HG02678 (cell line): ENCODE measurements at regions not wholly inside any gene's neighbourhood (a gene's known extent, or its start where the extent isn't known, plus 50 kb on each side); places are given as distances from the start of the nearest gene placed in this dataset.
A peak's percentile ranks its signal among the peaks of the same experiment; 100 is the strongest.

Source experiments
- ATAC-seq: cut with Tn5 transposase; IDR thresholded peaks from one replicate; pipeline ENCODE4 v1.9.1; 2021; ENCODE audit warnings: mild to moderate bottlenecking, moderate library complexity; ENCODE audit not compliant: unreplicated experiment

DNA sequence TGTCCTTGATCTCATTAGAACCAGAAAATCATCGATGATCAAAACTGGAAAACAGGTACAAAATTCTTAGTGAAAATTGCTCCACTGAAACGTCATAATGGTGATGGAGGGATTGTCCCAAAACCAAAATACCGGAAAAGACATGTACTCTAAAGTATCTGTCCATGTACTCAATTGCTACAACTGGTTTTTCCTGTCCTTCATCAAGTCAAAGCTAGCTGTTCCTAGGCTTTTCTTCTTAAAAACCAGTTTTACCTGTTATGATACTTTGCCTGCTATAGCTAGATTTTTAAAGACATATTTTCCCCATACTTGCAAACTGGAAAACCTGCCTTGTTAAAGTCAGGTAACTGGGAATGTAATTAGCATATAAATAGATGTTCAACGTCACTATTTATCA, 50.5 kb upstream of the LRRC1 start:
- no peak for ATAC-seq

DNA sequence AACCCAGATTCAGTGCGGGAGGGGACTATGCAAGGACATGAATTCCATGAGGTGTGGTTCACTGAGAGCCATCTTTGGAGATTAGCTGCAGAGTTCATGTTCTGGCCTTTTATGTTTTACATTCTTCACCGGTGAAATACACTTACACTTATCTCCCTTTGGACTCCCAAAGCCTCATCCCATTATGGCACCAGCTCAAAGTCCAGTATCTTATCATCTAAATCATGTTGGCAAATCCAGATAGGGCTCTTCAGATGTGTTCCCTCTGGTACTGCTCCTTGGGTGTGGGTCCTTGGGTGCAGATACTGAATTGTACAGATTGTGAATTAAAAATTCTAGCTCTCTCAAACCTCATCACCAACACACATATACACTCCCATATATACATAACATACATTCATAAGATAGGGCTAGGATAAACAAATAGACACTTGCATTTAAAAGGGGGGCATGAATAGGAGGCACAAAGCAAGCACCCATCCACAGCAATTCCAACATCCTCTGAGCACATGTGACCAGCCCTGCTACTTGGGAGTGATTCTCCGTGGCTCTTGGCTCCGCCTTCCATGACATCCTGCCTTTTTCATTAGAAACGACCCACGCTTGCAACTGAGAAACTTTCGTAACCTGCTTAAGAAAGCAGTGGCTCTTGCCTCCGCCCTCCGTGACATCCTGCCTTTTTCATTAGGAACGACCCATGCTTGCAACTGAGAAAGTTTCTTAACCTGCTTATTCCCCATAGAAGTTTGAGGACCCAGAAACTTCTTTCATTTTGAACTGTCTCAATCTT, 53.6 kb upstream of the LRRC1 start:
- ATAC-seq = no peak

DNA sequence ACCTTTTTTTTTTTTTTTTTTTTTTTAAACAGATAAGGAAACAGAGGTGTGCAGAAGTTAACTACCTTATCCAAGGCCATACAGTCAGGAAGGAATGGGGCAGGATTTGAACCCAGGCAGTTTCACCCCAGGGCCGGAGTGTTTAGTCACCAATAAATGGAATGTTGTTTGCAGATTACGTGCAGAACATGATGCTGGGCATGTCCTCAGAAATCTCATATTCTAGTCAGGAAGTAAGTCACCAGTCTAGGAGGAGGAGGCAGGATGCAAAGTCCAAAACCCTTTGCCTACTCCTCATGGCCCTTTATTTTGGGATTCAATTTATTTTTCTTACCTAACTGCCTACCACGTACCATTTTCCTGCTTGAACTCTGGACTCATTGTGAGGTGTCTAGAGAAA, 57.1 kb upstream of the LRRC1 start:
- ATAC-seq = no peak

- ATAC-seq = peak; percentile 78
Measured at GRCh38 chr6:53735896-53736295, 58.9 kb upstream of the LRRC1 start.

GRCh38 chr6:53734473-53735299, 60.1 kb upstream of the LRRC1 start:
- no peak for ATAC-seq

- no peak for ATAC-seq
Measured at GRCh38 chr6:53731866-53732636, 62.8 kb upstream of the LRRC1 start.

GRCh38 chr6:53730767-53731166, 64.0 kb upstream of the LRRC1 start:
- ATAC-seq = no peak

GRCh38 chr6:53728570-53729194, 63.1 kb upstream of the KLHL31 start:
- ATAC-seq = peak; percentile 55

- ATAC-seq = no peak
Measured at GRCh38 chr6:53727748-53728147, 62.2 kb upstream of the KLHL31 start.

DNA sequence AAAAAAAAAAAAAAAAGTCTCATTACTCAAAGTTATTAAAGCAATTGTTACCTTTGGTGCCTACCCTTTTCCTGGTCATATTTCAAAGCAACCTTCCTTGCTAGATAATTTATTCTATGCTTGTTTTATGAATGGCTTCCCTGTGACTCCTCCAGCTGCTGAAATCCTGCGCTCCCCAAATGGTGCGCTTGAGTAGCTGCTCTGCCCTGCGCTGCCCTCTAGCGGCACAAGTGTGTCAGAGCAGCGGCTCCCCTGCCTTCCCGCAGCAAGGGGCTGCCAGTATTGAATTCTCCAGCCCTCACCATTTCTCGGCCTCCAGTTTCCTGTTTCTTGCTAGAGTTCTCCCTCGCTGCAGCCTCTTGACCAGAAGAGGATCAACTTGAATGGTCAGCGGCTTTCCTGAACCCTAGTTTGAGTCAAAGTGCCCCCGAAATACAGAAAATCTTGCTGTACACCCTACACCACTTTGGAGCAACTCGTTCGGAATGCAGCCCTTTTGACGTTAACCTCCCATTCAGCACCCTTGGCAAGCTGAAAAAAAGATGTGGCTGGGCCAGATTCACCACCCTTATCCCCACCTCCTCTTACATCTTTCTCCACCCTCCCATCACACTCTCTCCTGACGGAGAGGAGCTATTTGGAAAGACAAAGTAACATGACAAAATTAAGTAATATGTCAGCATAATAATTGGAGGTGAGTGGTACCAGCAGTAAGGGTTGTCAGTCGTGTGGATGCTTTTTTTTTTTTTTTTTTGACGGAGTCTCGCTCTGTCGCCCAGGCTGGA, 60.4 kb upstream of the KLHL31 start:
- ATAC-seq = peak; percentile 92

DNA sequence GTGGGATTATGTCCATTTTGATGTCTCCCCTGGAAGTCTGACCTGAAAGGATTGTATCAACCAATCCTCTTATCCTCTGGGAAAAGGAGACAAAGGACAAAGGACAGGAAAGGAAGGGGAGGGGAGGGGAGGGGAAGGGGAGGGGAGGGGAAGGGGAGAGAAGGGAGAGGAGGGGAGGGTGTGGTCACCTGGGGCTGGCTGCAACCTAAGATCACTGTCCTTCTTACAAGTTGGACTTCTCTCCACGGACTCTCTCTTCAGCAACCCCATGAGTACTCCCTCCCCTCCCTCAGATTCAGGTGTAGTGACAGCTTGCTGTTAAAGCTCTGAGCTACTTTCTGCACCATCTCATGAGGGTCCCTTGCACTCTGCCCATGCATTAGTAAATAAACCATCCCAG, 58.9 kb upstream of the KLHL31 start:
- ATAC-seq = no peak

- no peak for ATAC-seq
Measured at GRCh38 chr6:53723331-53723730, 57.8 kb upstream of the KLHL31 start.

DNA sequence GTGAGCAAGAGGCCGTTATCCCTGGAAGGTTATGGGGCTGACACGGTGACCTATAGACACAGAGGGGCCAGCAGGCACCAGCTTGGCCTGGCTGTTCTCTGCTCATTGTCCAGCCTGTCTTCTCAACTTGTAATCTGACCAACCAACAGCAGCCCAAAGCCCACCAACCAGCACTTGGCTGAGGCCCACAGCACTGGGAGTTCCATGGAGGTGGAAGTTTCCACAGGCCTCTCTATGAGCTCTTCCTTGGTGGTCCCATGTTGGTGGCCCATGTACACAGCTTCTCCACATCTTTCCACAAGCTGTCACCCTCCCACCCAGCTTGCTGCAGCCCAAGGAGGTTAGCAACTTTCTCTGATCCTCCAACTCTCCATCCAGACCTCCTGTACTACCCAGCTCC, 56.2 kb upstream of the KLHL31 start:
- no peak for ATAC-seq

DNA sequence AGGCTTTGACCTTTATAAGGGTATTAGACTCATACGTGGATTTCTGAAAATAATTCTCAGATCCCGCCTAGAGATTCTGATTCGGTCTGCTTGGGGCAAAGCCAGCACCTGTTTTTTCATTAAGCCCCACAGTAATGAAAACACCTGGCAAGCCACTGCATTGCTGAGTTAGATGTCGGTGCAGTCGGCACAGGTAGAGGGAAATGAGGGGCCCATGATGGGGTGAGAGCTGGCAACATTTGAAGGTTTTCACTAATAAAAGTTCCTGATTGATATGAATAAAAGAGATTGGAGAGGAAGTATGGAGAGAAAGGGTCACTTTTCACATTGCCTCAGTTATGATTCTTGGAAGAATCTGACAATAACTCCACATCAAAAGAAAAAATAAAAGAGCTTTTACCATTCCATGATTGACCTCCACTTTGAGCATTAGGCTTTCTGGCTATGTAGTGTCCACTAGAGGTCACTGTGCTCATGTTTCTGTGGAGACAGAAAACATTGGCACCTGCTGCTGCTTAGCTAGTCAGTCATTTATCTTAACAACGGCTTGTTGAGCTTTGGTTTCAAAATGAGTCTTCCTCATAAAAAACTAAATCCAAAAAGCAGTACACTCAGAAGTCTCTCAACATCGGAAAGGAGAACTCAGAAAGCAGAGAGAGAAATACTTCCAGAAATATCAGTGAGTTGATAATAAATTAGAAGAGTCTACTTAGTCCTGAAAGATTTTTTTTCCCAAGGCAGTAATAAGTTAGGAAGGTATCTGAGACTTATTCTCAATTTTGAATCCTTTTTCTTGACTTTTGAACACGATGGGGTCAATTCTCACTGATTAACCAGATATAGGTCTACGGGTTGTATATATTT, 53.3 kb upstream of the KLHL31 start:
- ATAC-seq = peak; percentile 98

DNA sequence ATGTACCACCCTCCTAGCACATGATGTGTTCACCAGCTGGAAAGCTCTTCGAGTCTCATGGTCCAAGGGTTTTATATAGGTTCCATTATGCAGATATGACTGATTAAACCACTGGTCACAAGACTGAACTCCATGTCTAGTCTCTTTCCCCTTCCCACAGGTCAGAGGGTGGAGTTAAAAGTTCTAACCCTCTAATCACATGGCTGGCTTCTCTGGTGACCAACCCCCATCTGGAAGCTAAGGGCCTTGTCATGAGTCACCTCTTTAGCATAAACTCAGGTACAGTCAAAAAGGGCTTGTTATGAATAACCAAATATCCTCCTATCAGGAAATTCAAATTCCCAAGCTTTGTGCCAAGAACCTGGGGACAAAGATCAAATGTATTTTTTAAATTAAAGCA, 52.0 kb upstream of the KLHL31 start:
- no peak for ATAC-seq

GRCh38 chr6:53715434-53715833, 49.9 kb upstream of the KLHL31 start:
- no peak for ATAC-seq
